ENCODE measurements at regions not wholly inside any gene's neighbourhood (a gene's known extent, or its start where the extent isn't known, plus 50 kb on each side); places are given as distances from the start of the nearest gene placed in this dataset.

DNA sequence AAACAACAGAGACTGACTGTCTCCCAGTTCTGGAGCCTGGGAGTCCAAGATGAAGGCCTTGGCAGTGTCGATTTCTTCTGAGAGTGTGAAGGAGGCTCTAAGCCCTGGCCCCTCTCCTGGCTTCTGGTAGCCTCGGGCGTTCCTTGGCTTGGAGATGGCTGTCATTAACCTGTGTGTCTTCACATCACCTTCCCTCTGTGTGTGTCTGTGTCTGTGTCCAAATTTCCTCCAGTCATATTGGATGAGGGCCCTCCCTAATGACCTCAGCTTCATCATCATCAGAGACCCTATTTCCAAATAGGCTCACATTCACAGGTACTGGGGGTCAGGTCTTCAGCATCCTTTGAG is 138.3 kb downstream of the TOMM20 start:
- no peak for TF ChIP-seq CTCF (optimal IDR thresholded peaks at IDR 0.05 in 1 of 3, IDR thresholded peaks at IDR 0.05 in 1 of 3, conservative IDR thresholded peaks at IDR 0.05 in 1 of 3; ENCODE audit: extremely low read depth in 1 of 3, insufficient read depth in 2 of 3, low read length in 3 of 3)
- TF ChIP-seq EZH2 (IDR thresholded peaks at IDR 0.05; ENCODE audit: low read length): no peak
